Activated B cell treated with CpG ODN at 0.5 μM for 24 hours (primary cell): ENCODE measurements at regions not wholly inside any gene's neighbourhood (a gene's known extent, or its start where the extent isn't known, plus 50 kb on each side); places are given as distances from the start of the nearest gene placed in this dataset.

Experiments used
- ATAC-seq: fragments of 200-7000 bp; cut with Tn5 transposase; one replicate; pipeline ENCODE4 v1.10.0; 2021; ENCODE audit warnings: low read depth, mild to moderate bottlenecking, moderate library complexity
- CTCF ChIA-PET: fragments of 350-600 bp; sonication (Branson Sonifier 250); formaldehyde crosslinking; loops from one replicate; lab custom pipeline; 2021; ENCODE audit warnings: antibody characterized with exemption; lab: Charles Lee
- POLR2A ChIA-PET: fragments of 350-600 bp; sonication (Branson Sonifier 250); formaldehyde crosslinking; loops from one replicate; lab custom pipeline; 2021; ENCODE audit warnings: antibody characterized with exemption; lab: Charles Lee
- DNase-seq: peaks from one replicate; pipeline ENCODE4 v3.0.0; 2022
- H3K27ac Mint-ChIP-seq: one replicate; pipeline ENCODE4 v1.8.0; 2020; ENCODE audit warnings: mixed read lengths
- H3K27me3 Mint-ChIP-seq: one replicate; pipeline ENCODE4 v1.8.0; 2021; ENCODE audit warnings: mixed read lengths
- H3K36me3 Mint-ChIP-seq: one replicate; pipeline ENCODE4 v1.8.0; 2021; ENCODE audit warnings: low read depth, mixed read lengths
- H3K4me1 Mint-ChIP-seq: one replicate; pipeline ENCODE4 v1.8.0; 2021; ENCODE audit warnings: mixed read lengths
- H3K4me3 Mint-ChIP-seq: one replicate; pipeline ENCODE4 v1.8.0; 2020; ENCODE audit warnings: mild to moderate bottlenecking, mixed read lengths
- H3K9me3 Mint-ChIP-seq: one replicate; pipeline ENCODE4 v1.8.0; 2020; ENCODE audit warnings: mixed read lengths
- CTCF ChIP-seq: fragments of 200-600 bp; IDR thresholded peaks from one replicate; pipeline ENCODE4 v1.8.0; 2022; ENCODE audit warnings: antibody characterized with exemption, mild to moderate bottlenecking
- intact Hi-C: fragments of 100-400 bp; cut with micrococcal nuclease; formaldehyde crosslinking; loops from one replicate; pipeline ENCODE4 v1.15.1; 2024

GRCh38 chr6:170157567-170158218, 133.2 kb downstream of the DLL1 start:
- DNase-seq (no peak), ATAC-seq (no peak)
- CTCF ChIA-PET: no interaction called here
- no peak for TF ChIP-seq CTCF
- POLR2A ChIA-PET: no interaction called here
- Mint-ChIP-seq H3K9me3 (no peaks in the 10 kb centered on the region), H3K27me3 (peaks cover 2% of the 10 kb centered on the region), H3K4me3 (no peak overlapping the region), H3K36me3 (no peaks in the 10 kb centered on the region), H3K4me1 (peaks cover 3% of the 10 kb centered on the region), H3K27ac (no peak overlapping the region)
- intact Hi-C loops: no loop called here

DNA sequence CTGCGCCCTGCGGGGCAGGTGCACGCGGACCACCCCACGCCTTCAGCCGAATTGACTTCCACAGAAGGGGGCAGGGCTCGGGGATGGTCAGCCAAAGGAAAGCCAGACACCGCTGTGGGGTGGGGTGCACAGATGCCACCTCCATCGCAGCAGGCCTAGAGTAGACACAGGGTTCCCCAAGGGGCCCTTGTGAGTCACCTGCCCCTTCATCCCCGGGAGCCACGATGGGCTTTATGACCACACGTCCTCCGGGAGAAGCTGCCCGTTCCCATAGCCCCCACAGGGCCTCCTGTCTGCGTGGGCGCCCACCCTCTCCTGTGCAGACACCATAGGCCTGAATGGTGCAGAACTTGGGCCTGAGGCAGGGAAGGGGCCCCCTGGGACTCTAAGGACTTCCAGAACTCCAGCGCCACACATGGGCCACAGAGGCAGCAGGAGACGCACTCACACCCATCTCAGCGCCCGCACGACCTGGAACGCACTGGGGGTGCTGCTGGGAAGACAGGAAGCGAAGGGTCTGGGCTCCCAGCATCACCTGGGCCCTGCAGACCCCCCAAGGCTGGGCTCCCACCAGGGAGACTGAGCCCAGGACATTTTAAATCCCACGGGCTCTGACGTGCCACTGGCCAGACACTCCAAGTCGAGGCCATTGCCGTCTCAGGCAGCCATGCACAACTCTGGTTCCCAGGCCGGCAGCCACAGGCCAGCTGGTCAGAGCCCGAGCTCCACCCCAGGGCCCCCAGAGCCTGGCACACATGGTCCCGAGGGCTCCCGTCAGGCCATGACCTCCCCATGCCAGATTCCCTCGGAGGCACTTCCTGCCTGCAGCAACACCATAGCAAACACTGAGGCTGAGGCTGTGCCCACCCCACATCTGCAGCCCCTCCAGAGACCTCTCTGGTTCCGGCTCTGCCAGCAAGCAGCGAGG, 134.2 kb downstream of the DLL1 start:
- intact Hi-C loops: no loop called here
- Mint-ChIP-seq H3K27me3 (peaks cover 9% of the 10 kb centered on the region), H3K4me3 (no peak overlapping the region), H3K27ac (no peak overlapping the region), H3K36me3 (no peaks in the 10 kb centered on the region), H3K4me1 (no peaks in the 10 kb centered on the region), H3K9me3 (no peaks in the 10 kb centered on the region)
- ChIA-PET CTCF (no interaction called here), POLR2A (no interaction called here)
- DNase-seq (no peak), ATAC-seq (no peak)
- TF ChIP-seq CTCF: no peak

- no peaks in the 10 kb centered on the region for H3K36me3 Mint-ChIP-seq
- no peak for TF ChIP-seq CTCF
- H3K9me3 Mint-ChIP-seq: no peaks in the 10 kb centered on the region
- no peaks in the 10 kb centered on the region for H3K4me1 Mint-ChIP-seq
- intact Hi-C loops: no loop called here
- H3K27ac Mint-ChIP-seq: no peak overlapping the region
- ChIA-PET CTCF (no interaction called here), POLR2A (no interaction called here)
- no peak for ATAC-seq
- no peak overlapping the region for H3K4me3 Mint-ChIP-seq
- H3K27me3 Mint-ChIP-seq: peaks cover 19% of the 10 kb centered on the region
- DNase-seq: no peak
Observed at GRCh38 chr6:170155464-170156196, 135.2 kb downstream of the DLL1 start.

- Mint-ChIP-seq H3K27me3 (peaks cover 28% of the 10 kb centered on the region), H3K27ac (no peak overlapping the region), H3K4me1 (peaks cover under 1% of the 10 kb centered on the region), H3K36me3 (no peaks in the 10 kb centered on the region), H3K4me3 (no peak overlapping the region), H3K9me3 (no peaks in the 10 kb centered on the region)
- ChIA-PET CTCF (no interaction called here), POLR2A (no interaction called here)
- ATAC-seq (no peak), DNase-seq (no peak)
- intact Hi-C loops: no loop called here
- TF ChIP-seq CTCF: no peak
Observed at GRCh38 chr6:170153436-170154319, 137.2 kb downstream of the DLL1 start.
